GM21825 (cell line): ENCODE measurements at regions not wholly inside any gene's neighbourhood (a gene's known extent, or its start where the extent isn't known, plus 50 kb on each side); places are given as distances from the start of the nearest gene placed in this dataset.

Experiments
- ATAC-seq: cut with Tn5 transposase; IDR thresholded peaks from one replicate; pipeline ENCODE4 v1.9.1; 2021; ENCODE audit warnings: mild to moderate bottlenecking, moderate library complexity; ENCODE audit not compliant: unreplicated experiment

- no peak for ATAC-seq
These were observed 1246.7 kb upstream of the SORCS1 start for GRCh38 chr10:108411206-108411605.

- ATAC-seq, result no peak
These were observed 1245.7 kb upstream of the SORCS1 start for GRCh38 chr10:108410236-108410635.

DNA sequence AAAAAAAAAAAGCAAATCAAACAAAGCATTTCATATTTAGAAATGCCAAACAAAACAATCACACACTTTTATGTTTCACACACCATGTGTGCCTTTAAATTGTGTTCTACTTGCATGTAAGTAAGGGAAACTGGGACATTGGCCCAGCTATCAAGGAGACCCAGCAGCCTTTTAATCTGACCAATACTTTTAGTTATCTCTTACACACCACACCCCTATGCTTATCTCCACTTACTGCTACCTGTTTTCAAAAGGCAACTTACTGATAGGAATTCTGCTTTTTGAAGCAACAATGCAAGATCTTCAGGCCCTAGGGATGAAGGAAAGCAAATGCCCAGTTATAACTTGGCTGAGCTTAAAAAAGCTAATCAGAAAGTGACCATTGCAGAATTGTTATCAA lies 1244.8 kb upstream of the SORCS1 start:
- no peak for ATAC-seq

DNA sequence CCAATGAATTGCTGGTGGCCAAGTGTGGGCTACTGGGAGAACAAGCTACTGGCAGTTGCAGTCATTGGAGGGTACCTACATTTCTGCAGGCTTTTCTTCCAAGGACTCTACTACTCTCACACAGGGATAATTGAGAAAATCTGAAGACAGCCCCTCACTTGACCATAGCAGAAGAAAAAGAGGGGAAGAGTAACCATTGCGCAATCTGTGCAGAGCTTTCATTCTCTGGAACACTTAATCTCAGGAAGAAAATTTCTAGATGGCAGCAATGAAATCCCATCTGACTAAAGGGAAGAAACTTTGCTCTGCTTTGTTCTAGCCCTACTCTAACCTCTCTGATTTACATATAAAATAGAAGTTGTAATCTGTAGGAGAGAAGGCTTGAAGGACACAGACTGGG lies 1239.6 kb upstream of the SORCS1 start:
- ATAC-seq, result no peak

DNA sequence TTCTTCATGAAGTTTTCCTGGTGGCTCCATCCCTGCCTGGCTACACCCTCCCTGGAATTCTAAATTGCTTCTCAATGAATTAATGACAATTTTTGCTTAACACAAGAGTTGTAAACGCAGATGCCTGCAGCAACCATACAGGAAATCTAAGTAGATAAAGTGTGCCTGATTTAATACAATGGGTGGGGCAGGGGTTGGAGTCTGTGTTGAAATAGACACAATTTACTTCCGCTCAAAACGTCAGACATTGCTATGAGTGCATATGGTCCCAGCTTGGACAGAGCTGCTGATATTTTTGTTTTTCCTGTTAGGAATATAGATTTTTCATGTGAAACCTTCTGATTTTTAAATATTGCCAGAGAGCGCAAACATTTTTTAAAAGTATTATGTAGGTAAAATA lies 1235.0 kb upstream of the SORCS1 start:
- no peak for ATAC-seq

GRCh38 chr10:108393089-108393488 lies 1228.6 kb upstream of the SORCS1 start:
- no peak for ATAC-seq

DNA sequence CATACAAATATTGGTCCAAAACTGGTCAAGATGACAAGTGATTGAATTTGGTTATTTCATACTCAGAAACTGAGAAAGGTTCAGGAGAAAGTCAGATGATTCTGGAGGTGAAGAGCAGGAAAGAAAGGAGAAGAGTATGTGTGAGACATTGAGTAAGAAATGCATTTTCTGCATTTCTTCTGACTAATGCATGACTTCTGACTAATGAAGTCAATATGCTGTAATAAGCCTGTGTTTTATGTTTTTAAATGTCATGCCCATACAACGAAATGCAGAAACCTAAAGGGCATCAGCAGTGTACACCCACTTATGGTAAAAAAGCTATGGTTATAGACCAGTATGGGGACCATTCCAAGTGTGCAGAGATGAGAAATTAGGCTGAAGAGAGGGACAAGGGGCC lies 1227.8 kb upstream of the SORCS1 start:
- ATAC-seq, result no peak

GRCh38 chr10:108388706-108389105 lies 1224.2 kb upstream of the SORCS1 start:
- ATAC-seq, result no peak

GRCh38 chr10:108385963-108386362 lies 1221.5 kb upstream of the SORCS1 start:
- no peak for ATAC-seq

GRCh38 chr10:108384378-108384777 lies 1219.9 kb upstream of the SORCS1 start:
- ATAC-seq, result no peak

DNA sequence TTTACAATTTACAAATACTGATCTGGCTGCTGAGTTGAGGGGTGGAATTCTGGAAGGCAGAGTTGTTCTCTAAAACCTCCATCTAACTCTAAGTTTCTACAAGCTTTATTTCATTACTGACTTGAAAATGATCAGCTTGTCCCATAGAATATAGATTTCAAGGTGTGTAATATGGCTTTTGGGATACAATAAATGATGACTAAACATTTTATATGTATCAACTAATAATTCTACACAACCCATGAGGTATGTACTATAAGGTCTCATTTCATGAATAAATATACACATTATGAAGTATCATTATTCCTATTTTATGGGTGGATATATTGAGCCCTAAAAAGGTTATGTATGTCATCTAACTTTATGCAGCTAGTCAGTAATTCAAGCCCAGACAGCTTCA lies 1214.3 kb upstream of the SORCS1 start:
- no peak for ATAC-seq

DNA sequence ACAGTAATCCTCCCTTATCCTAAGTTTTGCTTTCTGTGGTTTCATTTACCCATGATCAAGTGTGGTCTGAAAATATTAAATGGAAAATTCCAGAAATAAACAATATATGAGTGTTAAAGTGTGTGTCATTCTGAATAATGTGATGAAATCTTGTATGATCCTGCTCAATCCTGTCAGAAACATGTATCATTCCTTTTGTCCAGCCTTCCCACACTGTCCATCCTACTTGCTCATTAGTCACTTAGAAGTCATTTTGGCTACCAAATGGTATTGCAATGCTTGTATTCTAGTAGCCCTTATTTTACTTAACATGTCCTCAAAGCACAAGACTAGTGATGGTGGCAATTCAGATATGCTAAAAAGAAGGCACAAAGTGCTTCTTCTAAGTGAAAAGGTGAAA lies 1211.2 kb upstream of the SORCS1 start:
- ATAC-seq, result no peak

- no peak for ATAC-seq
These were observed 1210.5 kb upstream of the SORCS1 start for GRCh38 chr10:108374991-108375390.

DNA sequence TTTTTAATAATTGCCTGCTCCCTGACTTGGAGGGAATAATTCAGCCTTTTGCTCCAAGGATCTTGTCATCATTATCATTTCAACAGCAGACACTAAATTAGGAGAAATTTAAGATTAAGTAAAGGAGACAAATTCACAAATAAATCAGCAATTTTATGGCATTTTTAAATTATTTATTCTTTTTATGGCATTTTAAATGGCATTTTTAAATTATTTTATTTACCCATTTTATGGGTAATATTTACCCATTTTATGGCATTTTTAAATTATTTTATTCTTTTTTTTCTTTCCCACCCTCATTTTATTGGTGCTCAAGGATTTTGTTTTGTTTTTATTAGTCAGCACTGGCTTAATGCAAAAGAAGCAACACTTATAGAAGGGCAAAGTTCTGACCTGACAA lies 1201.0 kb upstream of the SORCS1 start:
- ATAC-seq, result no peak

- no peak for ATAC-seq
These were observed 1199.1 kb upstream of the SORCS1 start for GRCh38 chr10:108363576-108363975.

- ATAC-seq, result no peak
These were observed 1198.5 kb upstream of the SORCS1 start for GRCh38 chr10:108362961-108363360.

GRCh38 chr10:108362296-108362695 lies 1197.8 kb upstream of the SORCS1 start:
- no peak for ATAC-seq

DNA sequence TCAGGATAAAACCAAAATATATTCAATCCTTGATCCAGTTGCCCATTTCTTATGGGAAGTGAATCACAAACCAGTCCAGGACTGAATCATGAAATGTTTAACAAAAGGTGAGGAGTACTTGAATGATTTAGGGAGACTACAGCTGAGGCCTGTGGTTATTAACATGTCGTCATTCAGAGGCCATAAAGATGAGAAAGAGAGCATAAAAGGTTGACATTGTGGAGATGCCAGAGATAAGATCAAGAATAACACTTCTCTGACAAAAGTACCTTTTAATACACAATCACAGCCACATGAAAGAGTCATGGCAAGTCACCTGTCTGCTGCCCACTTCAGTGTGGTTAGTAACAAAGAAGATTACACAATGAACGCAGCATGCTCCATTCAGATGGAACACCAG lies 1195.7 kb upstream of the SORCS1 start:
- ATAC-seq, result no peak

- ATAC-seq, result no peak
These were observed 1194.4 kb upstream of the SORCS1 start for GRCh38 chr10:108358912-108359311.

- no peak for ATAC-seq
These were observed 1188.3 kb upstream of the SORCS1 start for GRCh38 chr10:108352771-108353170.

- ATAC-seq, result no peak
These were observed 1183.7 kb upstream of the SORCS1 start for GRCh38 chr10:108348215-108348614.

- no peak for ATAC-seq
These were observed 1181.6 kb upstream of the SORCS1 start for GRCh38 chr10:108346066-108346465.

GRCh38 chr10:108338146-108338545 lies 1173.6 kb upstream of the SORCS1 start:
- no peak for ATAC-seq

DNA sequence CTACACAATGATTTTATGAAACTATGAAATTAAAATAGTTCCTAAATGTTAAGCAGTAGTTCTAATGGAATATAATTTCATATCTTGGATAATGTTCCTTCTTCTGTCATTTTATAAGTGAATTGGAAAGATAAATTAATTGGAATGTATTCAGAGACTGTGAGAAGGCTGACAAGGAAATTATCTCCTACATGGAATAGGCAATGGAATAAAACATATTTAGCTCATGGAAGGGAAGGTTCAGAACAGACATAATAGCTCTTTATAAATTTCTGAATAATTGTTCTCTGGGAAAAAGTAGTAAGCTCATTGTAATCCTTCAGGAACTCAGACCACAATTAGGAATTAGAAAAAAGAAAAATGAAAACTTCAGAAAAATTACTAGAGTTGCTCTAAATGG lies 1172.3 kb upstream of the SORCS1 start:
- ATAC-seq, result no peak
